Hepatocyte (in vitro differentiated cells): ENCODE measurements at regions not wholly inside any gene's neighbourhood (a gene's known extent, or its start where the extent isn't known, plus 50 kb on each side); places are given as distances from the start of the nearest gene placed in this dataset.

Source experiments
- DNase-seq: peaks from one replicate; pipeline ENCODE4 v3.0.0-alpha.2; 2016; ENCODE audit warnings: low spot score
- H2AFZ ChIP-seq: fragments of 200-600 bp; sonication (generic); 2 replicates; pipeline ENCODE4 v1.6.0; 2016; ENCODE audit warnings: antibody characterized with exemption, mild to moderate bottlenecking
- H3K27ac ChIP-seq: fragments of 200-600 bp; sonication (generic); 2 replicates; pipeline ENCODE4 v1.5.1; 2016; ENCODE audit warnings: mild to moderate bottlenecking
- H3K27me3 ChIP-seq: fragments of 200-600 bp; sonication (generic); 2 replicates; pipeline ENCODE4 v1.6.1; 2016
- H3K36me3 ChIP-seq: fragments of 200-600 bp; sonication (generic); replicated peaks from 2 replicates; pipeline ENCODE4 v1.5.1; 2016; ENCODE audit warnings: low read depth; ENCODE audit not compliant: insufficient read depth
- H3K4me1 ChIP-seq: fragments of 200-600 bp; sonication (generic); 2 replicates; pipeline ENCODE4 v1.5.1; 2016; ENCODE audit warnings: mild to moderate bottlenecking, moderate library complexity; ENCODE audit not compliant: insufficient read depth
- H3K4me2 ChIP-seq: fragments of 200-600 bp; sonication (generic); 2 replicates; pipeline ENCODE4 v1.6.0; 2016
- H3K4me3 ChIP-seq: fragments of 200-600 bp; sonication (generic); 2 replicates; pipeline ENCODE4 v1.5.1; 2016; ENCODE audit warnings: mild to moderate bottlenecking
- H3K79me2 ChIP-seq: fragments of 200-600 bp; sonication (generic); 2 replicates; pipeline ENCODE4 v1.6.0; 2017; ENCODE audit warnings: mild to moderate bottlenecking
- H3K9me2 ChIP-seq: fragments of 200-600 bp; sonication (generic); replicated peaks from 2 replicates; pipeline ENCODE4 v1.6.0; 2017; ENCODE audit warnings: mild to moderate bottlenecking; ENCODE audit not compliant: insufficient read depth
- H3K9me3 ChIP-seq: fragments of 200-600 bp; sonication (generic); 2 replicates; pipeline ENCODE4 v1.5.1; 2016; ENCODE audit warnings: low read depth, mild to moderate bottlenecking
- H4K20me1 ChIP-seq: fragments of 200-600 bp; sonication (generic); 2 replicates; pipeline ENCODE4 v1.6.0; 2016; ENCODE audit warnings: mild to moderate bottlenecking; ENCODE audit not compliant: insufficient read depth, poor library complexity, severe bottlenecking
- EZH2 ChIP-seq: fragments of 200-600 bp; sonication (generic); IDR thresholded peaks from 2 replicates; pipeline ENCODE4 v1.6.1; 2016; ENCODE audit warnings: antibody characterized with exemption, mild to moderate bottlenecking, borderline replicate concordance
- EZH2phosphoT487 ChIP-seq: fragments of 200-600 bp; sonication (generic); IDR thresholded peaks from one replicate; pipeline ENCODE4 v1.6.1; 2018; ENCODE audit warnings: antibody characterized with exemption, mild to moderate bottlenecking, low read depth, moderate library complexity; ENCODE audit not compliant: unreplicated experiment, severe bottlenecking
- WGBS: methylation state at CpG from one replicate; pipeline ENCODE4 v1.1.6; 2016; ENCODE audit warnings: low lambda C conversion rate; ENCODE audit errors: missing lambda C conversion rate; 5-methylcytosine and 5-hydroxymethylcytosine counted together
- TF ChIP-seq, protein P1 (sequence below): fragments of 200-600 bp; sonication (generic); IDR thresholded peaks from 2 replicates; pipeline ENCODE4 v1.5.1; 2016; ENCODE audit warnings: antibody characterized with exemption, mild to moderate bottlenecking; ENCODE audit not compliant: poor library complexity

- H3K4me2 ChIP-seq = no peak overlapping the region
- 74% methylated on average over 10 of the region's 13 CpGs for WGBS
- DNase-seq = no peak
- H3K4me3 ChIP-seq = no peak overlapping the region
- H3K27me3 ChIP-seq = no peaks in the 10 kb centered on the region
- no peaks in the 10 kb centered on the region for H3K36me3 ChIP-seq
- no peaks in the 10 kb centered on the region for H3K4me1 ChIP-seq
- H4K20me1 ChIP-seq = no peaks in the 10 kb centered on the region
- H3K79me2 ChIP-seq = no peaks in the 10 kb centered on the region
- no peak overlapping the region for H3K27ac ChIP-seq
- no peak for TF ChIP-seq EZH2phosphoT487
- no peak for TF ChIP-seq EZH2
- TF ChIP-seq, protein P1, sequence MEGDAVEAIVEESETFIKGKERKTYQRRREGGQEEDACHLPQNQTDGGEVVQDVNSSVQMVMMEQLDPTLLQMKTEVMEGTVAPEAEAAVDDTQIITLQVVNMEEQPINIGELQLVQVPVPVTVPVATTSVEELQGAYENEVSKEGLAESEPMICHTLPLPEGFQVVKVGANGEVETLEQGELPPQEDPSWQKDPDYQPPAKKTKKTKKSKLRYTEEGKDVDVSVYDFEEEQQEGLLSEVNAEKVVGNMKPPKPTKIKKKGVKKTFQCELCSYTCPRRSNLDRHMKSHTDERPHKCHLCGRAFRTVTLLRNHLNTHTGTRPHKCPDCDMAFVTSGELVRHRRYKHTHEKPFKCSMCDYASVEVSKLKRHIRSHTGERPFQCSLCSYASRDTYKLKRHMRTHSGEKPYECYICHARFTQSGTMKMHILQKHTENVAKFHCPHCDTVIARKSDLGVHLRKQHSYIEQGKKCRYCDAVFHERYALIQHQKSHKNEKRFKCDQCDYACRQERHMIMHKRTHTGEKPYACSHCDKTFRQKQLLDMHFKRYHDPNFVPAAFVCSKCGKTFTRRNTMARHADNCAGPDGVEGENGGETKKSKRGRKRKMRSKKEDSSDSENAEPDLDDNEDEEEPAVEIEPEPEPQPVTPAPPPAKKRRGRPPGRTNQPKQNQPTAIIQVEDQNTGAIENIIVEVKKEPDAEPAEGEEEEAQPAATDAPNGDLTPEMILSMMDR = no peak
- H2AFZ ChIP-seq = no peak overlapping the region
- H3K9me3 ChIP-seq = no peaks in the 10 kb centered on the region
- no peaks in the 10 kb centered on the region for H3K9me2 ChIP-seq
Measured at GRCh38 chr11:135046986-135047385, 634.9 kb upstream of the B3GAT1 start.

GRCh38 chr11:135046556-135046955, 634.5 kb upstream of the B3GAT1 start:
- H3K27me3 ChIP-seq = no peaks in the 10 kb centered on the region
- no peaks in the 10 kb centered on the region for H3K36me3 ChIP-seq
- no peaks in the 10 kb centered on the region for H3K9me2 ChIP-seq
- H4K20me1 ChIP-seq = no peaks in the 10 kb centered on the region
- no peak overlapping the region for H2AFZ ChIP-seq
- TF ChIP-seq EZH2phosphoT487 (no peak), EZH2 (no peak)
- TF ChIP-seq, protein P1 = no peak
- DNase-seq = no peak
- 49% methylated on average over 6 of the region's 8 CpGs for WGBS
- H3K4me1 ChIP-seq = no peaks in the 10 kb centered on the region
- H3K9me3 ChIP-seq = no peaks in the 10 kb centered on the region
- H3K4me3 ChIP-seq = no peak overlapping the region
- no peak overlapping the region for H3K4me2 ChIP-seq
- H3K27ac ChIP-seq = no peak overlapping the region
- H3K79me2 ChIP-seq = no peaks in the 10 kb centered on the region

DNA sequence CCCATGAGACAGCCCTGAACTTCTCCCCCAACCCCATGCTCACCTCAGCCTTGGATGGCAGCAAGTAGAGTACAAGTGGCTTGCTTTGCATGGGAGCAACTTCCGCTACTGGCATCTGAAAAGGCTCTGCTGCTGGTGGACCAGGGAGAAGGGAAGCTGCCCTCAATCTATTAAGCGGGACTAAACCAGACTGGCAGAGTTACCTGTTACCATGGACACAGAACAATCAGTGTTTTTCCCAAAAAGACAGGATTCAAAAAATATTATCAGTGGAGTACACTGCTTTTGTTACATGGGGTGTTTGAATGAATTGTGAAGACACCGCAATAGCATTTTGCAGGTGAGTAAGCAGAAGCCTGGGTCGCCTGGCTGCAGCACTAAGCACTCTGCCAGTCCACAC, 631.4 kb upstream of the B3GAT1 start:
- H2AFZ ChIP-seq = no peak overlapping the region

More for the DNA sequence above, 631.4 kb upstream of the B3GAT1 start:
- Histone ChIP-seq H3K27me3 (no peaks in the 10 kb centered on the region), H3K4me1 (no peaks in the 10 kb centered on the region), H3K9me3 (no peaks in the 10 kb centered on the region), H3K4me2 (no peak overlapping the region), H3K27ac (no peak overlapping the region), H4K20me1 (no peaks in the 10 kb centered on the region), H3K79me2 (no peaks in the 10 kb centered on the region), H3K4me3 (no peak overlapping the region), H3K9me2 (no peaks in the 10 kb centered on the region), H3K36me3 (no peaks in the 10 kb centered on the region)
- 89% methylated on average over 4 of the region's 4 CpGs for WGBS
- TF ChIP-seq EZH2 (no peak), EZH2phosphoT487 (no peak)
- TF ChIP-seq, protein P1 = no peak
- no peak for DNase-seq
